Ovary (tissue), 3 donors: ENCODE measurements at regions not wholly inside any gene's neighbourhood (a gene's known extent, or its start where the extent isn't known, plus 50 kb on each side); places are given as distances from the start of the nearest gene placed in this dataset.

ENCODE experiments used
- CTCF ChIP-seq, 3 donors: fragments of 450-650 bp in 2 of 3; fragments of 200-600 bp in 1 of 3; IDR thresholded peaks; one replicate each; pipeline versions ENCODE4 v1.5.1 to v1.8.0; 2016 to 2022; ENCODE audit warnings: antibody characterized with exemption in 3 of 3, mild to moderate bottlenecking in 1 of 3
- POLR2A ChIP-seq: fragments of 450-650 bp; IDR thresholded peaks from one replicate; pipeline ENCODE4 v1.6.1; 2017; ENCODE audit warnings: antibody characterized with exemption, mild to moderate bottlenecking, moderate library complexity
- donor health status: DM: no; HTN: no; CAD: no.

GRCh38 chr1:224816062-224816461, 113.4 kb upstream of the DNAH14 start:
- TF ChIP-seq CTCF (IDR thresholded peaks at IDR 0.05) (no peak), POLR2A (no peak)
